ENCODE measurements at regions not wholly inside any gene's neighbourhood (a gene's known extent, or its start where the extent isn't known, plus 50 kb on each side); places are given as distances from the start of the nearest gene placed in this dataset.

- no peak overlapping the region for H3K4me3 ChIP-seq (ENCODE audit: low read length)
- no peak for TF ChIP-seq CTCF (conservative IDR thresholded peaks at IDR 0.05; ENCODE audit: low read depth, low read length)
- DNase-seq (ENCODE audit: low read depth) = no peak
These were observed 59.8 kb upstream of the NFIB start for GRCh38 chr9:14373706-14374105.

GRCh38 chr9:14373336-14373666 is 59.4 kb upstream of the NFIB start:
- no peak for TF ChIP-seq CTCF (conservative IDR thresholded peaks at IDR 0.05; ENCODE audit: low read depth, low read length)
- no peak overlapping the region for H3K4me3 ChIP-seq (ENCODE audit: low read length)
- DNase-seq (ENCODE audit: low read depth) = no peak

- no peak for TF ChIP-seq CTCF (conservative IDR thresholded peaks at IDR 0.05; ENCODE audit: low read depth, low read length)
- H3K4me3 ChIP-seq (ENCODE audit: low read length) = no peak overlapping the region
- no peak for DNase-seq (ENCODE audit: low read depth)
These were observed 58.7 kb upstream of the NFIB start for GRCh38 chr9:14372437-14373335.

- H3K4me3 ChIP-seq (ENCODE audit: low read length) = no peak overlapping the region
- DNase-seq (ENCODE audit: low read depth) = no peak
- TF ChIP-seq CTCF (conservative IDR thresholded peaks at IDR 0.05; ENCODE audit: low read depth, low read length) = no peak
These were observed 55.1 kb upstream of the NFIB start for GRCh38 chr9:14369011-14369410.

- TF ChIP-seq CTCF (conservative IDR thresholded peaks at IDR 0.05; ENCODE audit: low read depth, low read length) = no peak
- no peak overlapping the region for H3K4me3 ChIP-seq (ENCODE audit: low read length)
- no peak for DNase-seq (ENCODE audit: low read depth)
These were observed 52.1 kb upstream of the NFIB start for GRCh38 chr9:14366076-14366475.

GRCh38 chr9:14365670-14366069 is 51.7 kb upstream of the NFIB start:
- no peak for TF ChIP-seq CTCF (conservative IDR thresholded peaks at IDR 0.05; ENCODE audit: low read depth, low read length)
- no peak for DNase-seq (ENCODE audit: low read depth)
- no peak overlapping the region for H3K4me3 ChIP-seq (ENCODE audit: low read length)

Measured in retinal pigment epithelial cell (primary cell).